Trophoblast cell (in vitro differentiated cells and primary cell): ENCODE measurements at regions not wholly inside any gene's neighbourhood (a gene's known extent, or its start where the extent isn't known, plus 50 kb on each side); places are given as distances from the start of the nearest gene placed in this dataset.

Experiments used
- DNase-seq, 2 donors: peaks; one replicate each; pipeline ENCODE4 v3.0.0-alpha.2; 2016
- H2AFZ ChIP-seq: 2 replicates; pipeline ENCODE4 v1.6.1; 2013; ENCODE audit warnings: low read length, moderate library complexity, mild to moderate bottlenecking; ENCODE audit not compliant: insufficient read depth, poor library complexity
- H2AK5ac ChIP-seq: 2 replicates; pipeline ENCODE4 v1.6.1; 2013; ENCODE audit warnings: mild to moderate bottlenecking, low read length
- H2BK120ac ChIP-seq: 2 replicates; pipeline ENCODE4 v1.6.1; 2013; ENCODE audit warnings: low read length, mild to moderate bottlenecking, moderate library complexity; ENCODE audit not compliant: insufficient read depth, poor library complexity
- H2BK12ac ChIP-seq: 2 replicates; pipeline ENCODE4 v1.6.1; 2013; ENCODE audit warnings: mild to moderate bottlenecking, low read length, moderate library complexity
- H2BK5ac ChIP-seq: 2 replicates; pipeline ENCODE4 v1.6.1; 2013; ENCODE audit warnings: low read length, low read depth, moderate library complexity, mild to moderate bottlenecking; ENCODE audit not compliant: poor library complexity
- H3K14ac ChIP-seq: 2 replicates; pipeline ENCODE4 v1.6.1; 2013; ENCODE audit warnings: mild to moderate bottlenecking, low read length
- H3K18ac ChIP-seq: 2 replicates; pipeline ENCODE4 v1.6.1; 2013; ENCODE audit warnings: mild to moderate bottlenecking, low read length
- H3K23ac ChIP-seq: 2 replicates; pipeline ENCODE4 v1.6.1; 2013; ENCODE audit warnings: low read length
- H3K27ac ChIP-seq: 2 replicates; pipeline ENCODE4 v1.5.1; 2013; ENCODE audit warnings: low read depth, mild to moderate bottlenecking, inconsistent platforms, low read length, moderate library complexity
- H3K27me3 ChIP-seq: 2 replicates; pipeline ENCODE4 v1.6.1; 2013; ENCODE audit warnings: inconsistent platforms, mild to moderate bottlenecking, low read length, moderate library complexity; ENCODE audit not compliant: insufficient read depth
- H3K36me3 ChIP-seq, 2 experiments: 1 replicate in 1 of 2; 2 replicates in 1 of 2; pipeline ENCODE4 v1.6.1; 2013; ENCODE audit warnings: low read length in 2 of 2, mild to moderate bottlenecking in 2 of 2, moderate library complexity in 1 of 2; ENCODE audit not compliant: insufficient read depth in 2 of 2, control insufficient read depth in 1 of 2
- H3K4ac ChIP-seq: 2 replicates; pipeline ENCODE4 v1.6.1; 2013; ENCODE audit warnings: low read depth, mild to moderate bottlenecking, low read length, moderate library complexity
- H3K4me1 ChIP-seq, 2 experiments: 1 replicate in 1 of 2; 2 replicates in 1 of 2; pipeline ENCODE4 v1.6.1; 2013; ENCODE audit warnings: low read length in 2 of 2, mild to moderate bottlenecking in 2 of 2, moderate library complexity in 1 of 2; ENCODE audit not compliant: insufficient read depth in 2 of 2, control insufficient read depth in 1 of 2
- H3K4me2 ChIP-seq: 2 replicates; pipeline ENCODE4 v1.6.1; 2013; ENCODE audit warnings: inconsistent platforms, mild to moderate bottlenecking, low read length, moderate library complexity
- H3K4me3 ChIP-seq: 2 replicates; pipeline ENCODE4 v1.5.1; 2013; ENCODE audit warnings: mild to moderate bottlenecking, low read depth, low read length, inconsistent platforms
- H3K79me1 ChIP-seq: one replicate; pipeline ENCODE4 v1.6.1; 2013; ENCODE audit warnings: low read length
- H3K79me2 ChIP-seq: 2 replicates; pipeline ENCODE4 v1.6.1; 2013; ENCODE audit warnings: low read length, mild to moderate bottlenecking; ENCODE audit not compliant: control insufficient read depth, insufficient read depth, poor library complexity
- H3K9ac ChIP-seq: 2 replicates; pipeline ENCODE4 v1.6.1; 2013; ENCODE audit warnings: mild to moderate bottlenecking, low read length
- H3K9me3 ChIP-seq: 2 replicates; pipeline ENCODE4 v1.6.1; 2013; ENCODE audit warnings: low read depth, mild to moderate bottlenecking, control low read depth, inconsistent platforms, low read length; ENCODE audit not compliant: insufficient read depth
- H4K12ac ChIP-seq: 2 replicates; pipeline ENCODE4 v1.6.1; 2013; ENCODE audit warnings: low read depth, mild to moderate bottlenecking, low read length, moderate library complexity
- H4K8ac ChIP-seq: 2 replicates; pipeline ENCODE4 v1.6.1; 2013; ENCODE audit warnings: low read depth, mild to moderate bottlenecking, low read length, moderate library complexity
- H4K91ac ChIP-seq: one replicate; pipeline ENCODE4 v1.6.1; 2013; ENCODE audit warnings: low read depth, mild to moderate bottlenecking, low read length, moderate library complexity
- WGBS: extraction: QIAGEN DNeasy Blood & Tissue Kit; methylation state at CpG from one replicate; pipeline ENCODE4 v1.1.7; 2013; ENCODE audit warnings: missing lambda C conversion rate; ENCODE audit not compliant: insufficient read length, insufficient coverage; ENCODE audit errors: extremely low coverage; 5-methylcytosine and 5-hydroxymethylcytosine counted together

GRCh38 chr3:101931081-101931480, 81.8 kb downstream of the NFKBIZ start:
- Histone ChIP-seq H2BK5ac (no peak overlapping the region), H3K27ac (no peak overlapping the region), H3K4me3 (no peak overlapping the region), H3K14ac (no peak overlapping the region), H4K12ac (no peak overlapping the region), H3K36me3 (no peaks in the 10 kb centered on the region), H3K79me2 (no peaks in the 10 kb centered on the region), H2AFZ (no peak overlapping the region), H4K91ac (no peak overlapping the region), H3K23ac (no peak overlapping the region), H2BK12ac (no peak overlapping the region), H4K8ac (no peak overlapping the region), H3K4ac (no peak overlapping the region), H3K9ac (no peak overlapping the region), H2BK120ac (no peak overlapping the region), H3K4me1 (peaks cover 0 to 4% of the 10 kb centered on the region in 2 experiments), H3K18ac (no peak overlapping the region), H3K27me3 (no peaks in the 10 kb centered on the region), H3K4me2 (no peak overlapping the region), H2AK5ac (no peak overlapping the region), H3K79me1 (no peaks in the 10 kb centered on the region), H3K9me3 (no peaks in the 10 kb centered on the region)
- DNase-seq = no peak
- no CpG with 5 or more reads among the region's 1 CpG for WGBS

DNA sequence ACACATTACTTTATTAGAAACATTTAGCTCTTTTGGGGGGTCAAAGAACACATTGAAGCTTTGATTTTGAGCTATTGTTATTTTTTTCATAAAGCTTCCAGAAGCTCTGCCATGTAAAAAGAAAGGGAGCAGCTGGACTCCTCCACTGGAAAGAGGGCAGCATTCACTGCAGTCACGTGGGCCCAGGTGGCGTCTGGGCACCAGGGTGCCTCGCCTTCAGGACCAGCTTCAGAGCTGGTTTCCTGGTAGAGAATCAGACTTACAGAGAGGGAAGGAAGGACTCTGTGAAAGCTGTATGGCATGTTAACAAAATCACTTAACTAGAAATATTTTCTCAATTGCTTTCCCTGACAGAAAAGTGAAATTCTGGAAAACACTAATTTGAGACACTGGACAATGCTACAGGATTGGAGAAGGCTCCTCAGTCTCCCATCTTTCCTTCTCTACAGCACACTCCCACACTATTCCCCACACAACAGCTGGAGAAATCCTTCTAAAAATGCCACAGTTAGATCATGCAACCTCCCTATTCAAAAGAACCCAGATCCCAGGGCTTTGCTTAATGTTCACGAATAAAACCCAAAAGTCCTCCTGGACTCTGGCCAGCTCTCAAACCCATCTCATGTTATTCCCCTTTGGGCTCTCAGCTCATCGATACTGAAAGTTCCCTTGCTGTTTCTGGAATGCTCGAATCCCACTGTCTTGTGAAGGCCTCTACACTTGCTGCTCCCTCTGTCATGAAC, 83.2 kb downstream of the NFKBIZ start:
- Histone ChIP-seq H3K79me1 (no peaks in the 10 kb centered on the region), H3K18ac (no peak overlapping the region), H3K4me2 (no peak overlapping the region), H3K27me3 (no peaks in the 10 kb centered on the region), H3K27ac (no peak overlapping the region), H3K79me2 (no peaks in the 10 kb centered on the region), H2BK5ac (no peak overlapping the region), H3K9ac (peak overlapping the region; percentile 23), H2AFZ (no peak overlapping the region), H3K36me3 (no peaks in the 10 kb centered on the region), H3K9me3 (no peaks in the 10 kb centered on the region), H3K23ac (no peak overlapping the region), H3K4me3 (no peak overlapping the region), H2BK120ac (no peak overlapping the region), H2BK12ac (peak overlapping the region; percentile 90), H3K4me1 (peaks cover 0 to 4% of the 10 kb centered on the region in 2 experiments), H3K14ac (no peak overlapping the region), H3K4ac (no peak overlapping the region), H2AK5ac (no peak overlapping the region), H4K8ac (no peak overlapping the region), H4K12ac (no peak overlapping the region), H4K91ac (no peak overlapping the region)
- DNase-seq = no peak
- no CpG with 5 or more reads among the region's 6 CpGs for WGBS

DNA sequence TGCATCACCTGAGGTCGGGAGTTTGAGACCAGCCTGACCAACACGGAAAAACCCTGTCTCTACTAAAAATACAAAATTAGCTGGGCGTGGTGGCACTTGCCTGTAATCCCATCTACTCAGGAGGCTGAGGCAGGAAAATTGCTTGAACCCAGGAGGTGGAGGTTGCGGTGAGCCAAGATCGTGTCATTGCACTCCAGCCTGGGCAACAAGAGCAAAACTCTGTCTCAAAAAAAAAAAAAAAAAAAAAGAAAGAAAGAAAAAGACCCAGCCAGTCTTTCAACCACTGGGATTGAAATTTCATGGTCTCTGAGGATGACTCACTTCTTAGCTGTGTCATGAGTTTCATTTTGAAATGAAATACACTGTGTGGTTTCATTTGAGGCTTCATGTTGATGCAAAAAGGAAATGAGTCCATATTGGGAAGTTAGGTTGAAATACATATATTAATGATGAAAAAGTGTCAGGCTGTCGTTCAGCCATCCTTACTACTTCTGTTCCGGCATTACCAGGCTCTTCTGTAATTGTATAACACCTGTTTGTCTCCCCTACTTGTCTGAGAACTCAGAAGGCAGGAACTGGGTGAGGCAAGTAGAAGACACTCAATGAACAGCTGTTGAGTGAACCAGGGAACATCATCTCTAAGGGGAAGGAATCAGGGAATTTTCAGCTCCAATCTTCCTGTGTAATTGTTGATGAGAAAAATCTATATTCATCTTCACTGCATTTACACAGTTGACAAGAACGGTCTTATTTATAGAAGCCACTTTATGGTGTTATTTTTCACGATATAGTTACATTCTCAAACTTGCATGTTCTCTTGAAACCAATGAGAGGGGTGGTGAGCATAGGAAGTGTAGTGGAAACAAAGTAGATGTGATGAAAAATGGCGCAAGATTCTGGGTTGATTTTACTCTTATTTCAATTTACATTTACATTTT, 87.4 kb downstream of the NFKBIZ start:
- H3K4me2 ChIP-seq = no peak overlapping the region
- no peak overlapping the region for H3K9ac ChIP-seq
- no peaks in the 10 kb centered on the region for H3K36me3 ChIP-seq
- no peak overlapping the region for H3K18ac ChIP-seq
- H3K4me3 ChIP-seq = no peak overlapping the region
- H3K79me1 ChIP-seq = peaks cover 5% of the 10 kb centered on the region
- H4K8ac ChIP-seq = no peak overlapping the region
- H3K27ac ChIP-seq = no peak overlapping the region
- H3K9me3 ChIP-seq = no peaks in the 10 kb centered on the region
- H3K27me3 ChIP-seq = no peaks in the 10 kb centered on the region
- no peak overlapping the region for H2BK5ac ChIP-seq
- no peak overlapping the region for H3K4ac ChIP-seq
- H2BK120ac ChIP-seq = no peak overlapping the region
- no CpG with 5 or more reads among the region's 10 CpGs for whole genome bisulfite sequencing
- peak in 1 of 2 donors; percentile 45 for DNase-seq
- H2BK12ac ChIP-seq = no peak overlapping the region
- no peak overlapping the region for H2AK5ac ChIP-seq
- H3K4me1 ChIP-seq = no peaks in the 10 kb centered on the region
- no peak overlapping the region for H2AFZ ChIP-seq
- H4K12ac ChIP-seq = no peak overlapping the region
- peak overlapping the region; percentile 37 for H4K91ac ChIP-seq
- no peak overlapping the region for H3K14ac ChIP-seq
- H3K79me2 ChIP-seq = no peaks in the 10 kb centered on the region
- no peak overlapping the region for H3K23ac ChIP-seq

- Histone ChIP-seq H4K91ac (no peak overlapping the region), H3K27ac (no peak overlapping the region), H3K27me3 (no peaks in the 10 kb centered on the region), H3K9me3 (no peaks in the 10 kb centered on the region), H4K12ac (no peak overlapping the region), H3K4me2 (no peak overlapping the region), H2AFZ (no peak overlapping the region), H3K36me3 (no peaks in the 10 kb centered on the region), H4K8ac (no peak overlapping the region), H2BK12ac (no peak overlapping the region), H3K14ac (no peak overlapping the region), H3K23ac (no peak overlapping the region), H2BK5ac (no peak overlapping the region), H3K9ac (no peak overlapping the region), H3K4me1 (no peaks in the 10 kb centered on the region), H2BK120ac (no peak overlapping the region), H3K79me2 (no peaks in the 10 kb centered on the region), H3K4ac (no peak overlapping the region), H2AK5ac (no peak overlapping the region), H3K79me1 (peaks cover 5% of the 10 kb centered on the region), H3K18ac (no peak overlapping the region), H3K4me3 (no peak overlapping the region)
- DNase-seq = no peak
- WGBS = no CpG with 5 or more reads among the region's 2 CpGs
These were observed 89.0 kb downstream of the NFKBIZ start for GRCh38 chr3:101938262-101938847.
